GM12892 (cell line): ENCODE measurements at regions not wholly inside any gene's neighbourhood (a gene's known extent, or its start where the extent isn't known, plus 50 kb on each side); places are given as distances from the start of the nearest gene placed in this dataset.

Experiments used
- POLR2A ChIP-seq: IDR thresholded peaks from 2 replicates; pipeline ENCODE4 v1.6.1; 2011; ENCODE audit warnings: low read depth, low read length, control low read depth
- POLR2AphosphoS5 ChIP-seq: IDR thresholded peaks from 2 replicates; pipeline ENCODE4 v1.6.1; 2011; ENCODE audit warnings: low read depth, low read length, control low read depth

DNA sequence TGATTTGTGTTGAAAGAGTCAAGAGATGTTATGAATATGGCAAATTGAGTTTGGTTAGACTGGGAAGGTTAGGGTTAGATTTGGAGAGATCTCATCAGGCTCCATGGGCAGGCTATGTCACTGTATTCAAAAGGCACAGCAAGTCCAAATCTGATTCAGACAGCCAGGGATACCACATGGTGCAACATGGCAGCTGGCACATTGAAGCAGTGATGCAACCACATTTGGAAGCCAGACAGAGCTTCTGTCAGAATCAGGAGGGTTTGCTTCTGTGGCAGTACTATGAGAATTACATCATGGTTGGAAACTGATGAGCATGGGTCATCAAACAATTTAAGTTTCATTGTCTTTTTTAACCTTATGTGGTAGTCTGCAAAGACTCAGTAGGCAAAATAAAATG lies 772.2 kb downstream of the SUCLG1 start:
- no peak for TF ChIP-seq POLR2A
- TF ChIP-seq POLR2AphosphoS5 = no peak
